ENCODE measurements at regions not wholly inside any gene's neighbourhood (a gene's known extent, or its start where the extent isn't known, plus 50 kb on each side); places are given as distances from the start of the nearest gene placed in this dataset.

GRCh38 chr18:42201137-42201536 is 246.1 kb downstream of the PIK3C3 start:
- Histone ChIP-seq H3K27me3 (no peaks in the 10 kb centered on the region), H3K4me1 (peaks cover 0 to 10% (median 0%) of the 10 kb centered on the region in 4 donors), H3K36me3 (no peaks in the 10 kb centered on the region), H3K4me3 (no peak overlapping the region), H3K27ac (no peak overlapping the region), H3K9me3 (no peaks in the 10 kb centered on the region)
- DNase-seq, result no peak
- no peak for TF ChIP-seq CTCF (IDR thresholded peaks at IDR 0.05)
- intact Hi-C loops (cut with DNase I; ENCODE audit: low total_unique reads), result no loop called here

GRCh38 chr18:42211201-42211600 is 256.2 kb downstream of the PIK3C3 start:
- H3K4me1 ChIP-seq, result no peaks in the 10 kb centered on the region
- H3K4me3 ChIP-seq, result no peak overlapping the region
- intact Hi-C loops (cut with DNase I; ENCODE audit: low total_unique reads), result no loop called here
- peaks cover 0 to 3% (median 0%) of the 10 kb centered on the region in 3 donors for H3K9me3 ChIP-seq
- no peaks in the 10 kb centered on the region for H3K27me3 ChIP-seq
- H3K27ac ChIP-seq, result no peak overlapping the region
- H3K36me3 ChIP-seq, result no peaks in the 10 kb centered on the region
- DNase-seq, result no peak
- TF ChIP-seq CTCF (IDR thresholded peaks at IDR 0.05), result no peak

GRCh38 chr18:42222557-42222956 is 267.5 kb downstream of the PIK3C3 start:
- Histone ChIP-seq H3K9me3 (no peaks in the 10 kb centered on the region), H3K27me3 (no peaks in the 10 kb centered on the region), H3K27ac (no peak overlapping the region), H3K4me1 (no peaks in the 10 kb centered on the region), H3K4me3 (no peak overlapping the region), H3K36me3 (no peaks in the 10 kb centered on the region)
- no peak for TF ChIP-seq CTCF (IDR thresholded peaks at IDR 0.05)
- DNase-seq, result no peak
- intact Hi-C loops (cut with DNase I; ENCODE audit: low total_unique reads), result no loop called here

GRCh38 chr18:42228581-42228980 is 273.5 kb downstream of the PIK3C3 start:
- Histone ChIP-seq H3K9me3 (no peaks in the 10 kb centered on the region), H3K27me3 (no peaks in the 10 kb centered on the region), H3K27ac (no peak overlapping the region), H3K4me1 (no peaks in the 10 kb centered on the region), H3K4me3 (no peak overlapping the region), H3K36me3 (no peaks in the 10 kb centered on the region)
- intact Hi-C loops (cut with DNase I; ENCODE audit: low total_unique reads), result no loop called here
- DNase-seq, result no peak
- no peak for TF ChIP-seq CTCF (IDR thresholded peaks at IDR 0.05)

GRCh38 chr18:42229211-42230210 is 274.5 kb downstream of the PIK3C3 start:
- intact Hi-C loops (cut with DNase I; ENCODE audit: low total_unique reads), result no loop called here
- H3K36me3 ChIP-seq, result no peaks in the 10 kb centered on the region
- no peak overlapping the region for H3K4me3 ChIP-seq
- no peak overlapping the region for H3K27ac ChIP-seq
- H3K27me3 ChIP-seq, result no peaks in the 10 kb centered on the region
- DNase-seq, result no peak
- no peaks in the 10 kb centered on the region for H3K9me3 ChIP-seq
- TF ChIP-seq CTCF (IDR thresholded peaks at IDR 0.05), result no peak
- no peaks in the 10 kb centered on the region for H3K4me1 ChIP-seq

All from tibial artery (tissue), 4 donors.